ENCODE measurements at regions not wholly inside any gene's neighbourhood (a gene's known extent, or its start where the extent isn't known, plus 50 kb on each side); places are given as distances from the start of the nearest gene placed in this dataset.
"Not testable (repeated sequence)": the region's sequence is repeated elsewhere in the genome, so short reads cannot be mapped to it uniquely, and the experiment has no call there.

DNA sequence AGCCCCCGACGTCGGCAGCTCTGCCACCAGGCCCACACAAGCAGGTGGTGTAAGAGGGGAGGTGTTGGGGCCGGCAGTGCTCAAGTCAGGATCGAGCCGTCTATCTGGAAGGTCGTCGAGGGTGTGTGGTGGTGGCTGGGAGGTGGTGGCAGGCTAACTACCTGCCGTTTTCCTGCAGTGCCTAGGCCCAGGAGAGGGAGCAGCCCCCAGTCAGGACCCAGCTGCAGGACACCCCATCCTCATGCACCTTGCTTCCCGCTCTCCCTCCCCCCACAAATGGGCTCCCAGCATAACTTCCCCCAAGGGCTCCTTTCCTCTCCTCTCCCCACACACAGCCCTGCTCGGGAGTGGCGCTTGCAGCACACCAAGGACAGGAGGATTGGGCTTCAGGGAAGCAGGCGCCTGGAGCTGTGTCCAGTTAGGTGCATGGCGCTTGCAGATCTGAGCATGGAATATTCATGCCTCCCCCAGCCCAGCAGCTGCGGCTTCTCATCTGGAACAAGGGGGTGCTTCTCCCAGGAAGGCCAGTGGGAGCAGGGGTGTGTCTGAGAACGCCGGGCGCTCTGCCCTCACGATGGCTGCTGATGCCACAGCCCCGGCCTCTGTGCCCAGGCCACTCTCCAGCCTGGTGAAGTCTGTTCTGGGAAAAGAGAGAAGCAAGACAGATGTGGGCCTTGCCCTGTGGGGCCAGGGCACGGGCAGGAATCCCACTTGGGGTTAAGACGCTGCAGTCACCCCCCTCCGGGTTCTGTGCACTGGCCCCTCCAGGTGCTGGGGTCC, 127.7 kb downstream of the IGLL1 start:
- no peak for ATAC-seq (ENCODE audit: insufficient number of reproducible peaks, low FRiP score, low read depth)
- TF ChIP-seq, protein P1, sequence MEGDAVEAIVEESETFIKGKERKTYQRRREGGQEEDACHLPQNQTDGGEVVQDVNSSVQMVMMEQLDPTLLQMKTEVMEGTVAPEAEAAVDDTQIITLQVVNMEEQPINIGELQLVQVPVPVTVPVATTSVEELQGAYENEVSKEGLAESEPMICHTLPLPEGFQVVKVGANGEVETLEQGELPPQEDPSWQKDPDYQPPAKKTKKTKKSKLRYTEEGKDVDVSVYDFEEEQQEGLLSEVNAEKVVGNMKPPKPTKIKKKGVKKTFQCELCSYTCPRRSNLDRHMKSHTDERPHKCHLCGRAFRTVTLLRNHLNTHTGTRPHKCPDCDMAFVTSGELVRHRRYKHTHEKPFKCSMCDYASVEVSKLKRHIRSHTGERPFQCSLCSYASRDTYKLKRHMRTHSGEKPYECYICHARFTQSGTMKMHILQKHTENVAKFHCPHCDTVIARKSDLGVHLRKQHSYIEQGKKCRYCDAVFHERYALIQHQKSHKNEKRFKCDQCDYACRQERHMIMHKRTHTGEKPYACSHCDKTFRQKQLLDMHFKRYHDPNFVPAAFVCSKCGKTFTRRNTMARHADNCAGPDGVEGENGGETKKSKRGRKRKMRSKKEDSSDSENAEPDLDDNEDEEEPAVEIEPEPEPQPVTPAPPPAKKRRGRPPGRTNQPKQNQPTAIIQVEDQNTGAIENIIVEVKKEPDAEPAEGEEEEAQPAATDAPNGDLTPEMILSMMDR (IDR thresholded peaks at IDR 0.05): no peak
- no peaks in the 10 kb centered on the region for H3K36me3 ChIP-seq
- no peak overlapping the region for H3K4me3 ChIP-seq
- H3K9me3 ChIP-seq: no peaks in the 10 kb centered on the region
- no peaks in the 10 kb centered on the region for H3K27me3 ChIP-seq (replicated peaks; ENCODE audit: insufficient read depth)
- H3K27ac ChIP-seq: no peak overlapping the region
- H3K4me1 ChIP-seq (ENCODE audit: control insufficient read depth in 1 of 2, low read depth in 2 of 2): no peaks in the 10 kb centered on the region
- no peak for DNase-seq (ENCODE audit: low spot score)

DNA sequence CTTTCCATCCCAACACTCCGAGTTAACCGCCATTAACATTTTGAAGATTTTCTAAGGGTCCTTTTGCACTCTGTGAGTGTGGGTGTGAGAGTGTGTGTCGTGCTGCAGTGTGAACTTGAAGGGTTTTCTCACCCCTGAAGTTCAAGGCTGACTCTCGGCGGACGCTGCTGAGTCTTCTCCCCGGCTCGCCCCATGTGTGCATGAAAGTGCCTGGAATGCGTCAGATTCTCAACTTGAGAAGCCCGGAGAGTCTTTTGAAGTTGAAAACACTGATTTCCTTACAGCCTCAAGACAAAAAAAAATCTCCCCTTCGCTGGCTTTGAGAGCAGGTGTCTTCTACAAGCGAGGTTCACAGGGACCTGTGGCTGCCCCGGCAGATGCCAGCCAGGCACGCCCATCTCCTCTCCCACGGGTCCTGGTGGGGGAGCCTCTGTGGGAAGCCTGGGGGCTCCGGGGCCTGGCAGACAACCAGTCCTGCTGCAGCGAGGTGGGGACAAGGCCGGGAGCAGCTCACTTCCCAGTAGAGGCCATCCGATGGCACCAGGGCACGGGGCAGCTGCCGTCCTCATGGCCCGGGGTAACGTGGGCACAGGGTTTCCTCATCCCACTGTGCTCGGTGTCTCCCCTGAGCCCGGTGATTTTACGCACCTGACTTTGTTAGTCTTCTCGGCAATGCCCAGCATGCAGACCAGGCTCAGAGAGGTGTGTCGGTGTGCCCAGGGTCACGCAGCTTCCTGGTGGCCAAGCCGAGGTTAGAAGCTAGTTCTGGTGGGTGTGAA, 128.4 kb downstream of the IGLL1 start:
- H3K4me1 ChIP-seq (ENCODE audit: control insufficient read depth in 1 of 2, low read depth in 2 of 2); H3K4me3 ChIP-seq; H3K27ac ChIP-seq; H3K9me3 ChIP-seq; H3K27me3 ChIP-seq (replicated peaks; ENCODE audit: insufficient read depth); H3K36me3 ChIP-seq; ATAC-seq (ENCODE audit: insufficient number of reproducible peaks, low FRiP score, low read depth); DNase-seq (ENCODE audit: low spot score): not testable (repeated sequence)

DNA sequence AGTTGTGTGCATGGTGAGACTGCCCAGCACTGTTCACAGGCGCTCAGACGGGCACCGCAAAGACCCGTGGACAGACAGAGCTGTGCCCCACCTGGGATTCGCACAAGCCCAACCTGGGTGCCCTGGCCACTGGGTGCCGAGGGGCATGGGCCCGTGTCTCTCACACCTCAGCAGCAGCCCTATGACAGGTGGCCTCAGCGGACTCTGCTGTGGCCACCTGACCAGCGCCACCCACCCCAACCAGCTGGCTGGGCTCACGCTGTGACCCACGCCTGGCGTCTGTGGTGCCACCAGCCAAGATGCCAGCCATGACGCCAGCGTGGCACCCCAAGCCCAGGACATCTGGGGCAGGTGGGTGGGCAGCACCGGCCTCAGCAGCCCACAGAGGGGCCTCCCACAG, 129.3 kb downstream of the IGLL1 start:
- H3K4me3 ChIP-seq; H3K36me3 ChIP-seq; DNase-seq (ENCODE audit: low spot score); H3K27ac ChIP-seq; ATAC-seq (ENCODE audit: insufficient number of reproducible peaks, low FRiP score, low read depth); H3K27me3 ChIP-seq (replicated peaks; ENCODE audit: insufficient read depth); H3K4me1 ChIP-seq (ENCODE audit: control insufficient read depth in 1 of 2, low read depth in 2 of 2); H3K9me3 ChIP-seq: not testable (repeated sequence)

DNA sequence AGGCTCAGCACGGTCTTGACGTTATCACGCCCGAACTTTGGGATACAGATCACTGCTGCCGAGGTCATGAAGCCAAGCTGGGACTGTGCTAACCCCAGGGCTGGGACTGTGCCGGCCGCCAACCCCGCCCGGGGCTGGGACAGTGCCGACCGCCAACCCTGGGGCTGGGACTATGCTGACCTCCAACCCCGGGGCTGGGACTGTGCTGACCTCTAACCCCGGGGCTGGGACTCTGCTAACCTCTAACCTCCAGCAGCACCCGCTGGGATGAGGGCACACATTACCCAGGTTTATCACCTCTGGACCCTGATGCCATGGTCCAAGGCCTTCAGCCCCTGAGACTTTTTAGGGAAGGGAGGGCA, 129.7 kb downstream of the IGLL1 start:
- no peak for DNase-seq (ENCODE audit: low spot score)
- no peak for ATAC-seq (ENCODE audit: insufficient number of reproducible peaks, low FRiP score, low read depth)
- no peak overlapping the region for H3K4me3 ChIP-seq
- H3K9me3 ChIP-seq: no peaks in the 10 kb centered on the region
- TF ChIP-seq, protein P1 (IDR thresholded peaks at IDR 0.05): no peak
- H3K36me3 ChIP-seq: no peaks in the 10 kb centered on the region
- H3K27ac ChIP-seq: no peak overlapping the region
- no peaks in the 10 kb centered on the region for H3K4me1 ChIP-seq (ENCODE audit: control insufficient read depth in 1 of 2, low read depth in 2 of 2)
- H3K27me3 ChIP-seq (replicated peaks; ENCODE audit: insufficient read depth): no peaks in the 10 kb centered on the region

DNA sequence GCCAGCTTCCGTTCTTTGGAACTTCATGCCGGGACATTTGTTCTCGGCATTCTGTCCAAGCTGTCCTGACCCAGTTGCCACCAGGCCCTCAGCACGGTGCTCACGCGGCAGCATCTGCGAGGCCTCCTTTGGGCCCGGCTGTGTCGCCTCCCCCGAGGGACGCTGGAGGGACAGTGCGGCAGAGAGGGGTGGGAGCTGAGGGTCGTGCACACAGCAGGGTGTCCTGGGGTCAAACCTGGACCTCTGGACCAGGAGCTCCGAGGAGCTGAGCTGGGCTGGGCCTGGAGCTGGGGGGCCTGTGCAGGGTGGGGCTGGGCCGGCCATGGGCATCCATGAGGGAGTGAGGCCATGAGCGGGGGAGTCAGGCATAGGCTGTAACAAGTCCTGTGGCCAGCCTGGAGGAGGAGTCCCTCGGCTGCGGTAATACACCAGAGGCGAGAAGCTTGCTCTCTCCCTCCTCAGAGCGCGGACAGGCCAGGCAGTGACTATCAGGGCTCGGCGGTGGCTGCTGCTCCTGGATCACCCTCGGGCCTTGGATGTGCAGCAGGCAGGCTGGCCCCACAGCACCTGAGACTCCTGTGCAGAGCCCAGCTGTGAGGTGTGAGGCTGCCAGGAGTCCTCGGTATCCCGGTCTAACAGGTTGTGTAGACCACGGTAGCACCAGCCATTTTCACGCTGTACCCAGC, 130.2 kb downstream of the IGLL1 start:
- not testable (repeated sequence) for H3K9me3 ChIP-seq; H3K27ac ChIP-seq; H3K4me1 ChIP-seq (ENCODE audit: control insufficient read depth in 1 of 2, low read depth in 2 of 2); DNase-seq (ENCODE audit: low spot score); H3K4me3 ChIP-seq; ATAC-seq (ENCODE audit: insufficient number of reproducible peaks, low FRiP score, low read depth); H3K36me3 ChIP-seq; H3K27me3 ChIP-seq (replicated peaks; ENCODE audit: insufficient read depth)

DNA sequence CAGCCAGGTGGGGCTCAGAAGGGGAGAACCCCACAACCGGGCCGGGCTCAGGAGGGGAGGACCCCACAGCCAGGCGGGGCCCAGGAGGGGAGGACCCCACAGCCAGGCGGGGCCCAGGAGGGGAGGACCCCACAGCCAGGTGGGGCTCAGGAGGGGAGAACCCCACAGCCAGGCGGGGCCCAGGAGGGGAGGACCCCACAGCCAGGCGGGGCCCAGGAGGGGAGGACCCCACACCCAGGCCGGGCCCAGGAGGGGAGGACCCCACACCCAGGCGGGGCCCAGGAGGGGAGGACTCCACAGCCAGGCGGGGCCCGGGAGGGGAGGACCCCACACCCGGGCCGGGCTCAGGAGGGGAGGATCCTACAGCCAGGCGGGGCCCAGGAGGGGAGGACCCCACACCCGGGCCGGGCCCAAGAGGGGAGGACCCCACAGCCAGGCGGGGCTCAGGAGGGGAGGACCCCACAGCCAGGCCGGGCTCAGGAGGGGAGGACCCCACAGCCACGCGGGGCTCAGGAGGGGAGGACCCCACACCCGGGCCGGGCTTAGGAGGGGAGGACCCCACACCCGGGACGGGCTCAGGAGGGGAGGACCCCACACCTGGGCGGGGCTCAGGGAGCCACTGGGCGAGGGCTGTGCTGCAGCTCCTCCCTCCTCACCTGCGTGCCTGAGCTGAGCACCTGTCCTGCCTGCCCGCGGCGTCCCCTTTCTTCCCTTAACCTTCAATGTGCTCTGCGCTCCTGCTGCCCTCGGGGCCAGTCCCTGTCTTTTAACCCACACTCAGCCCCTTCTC, 131.4 kb downstream of the IGLL1 start:
- not testable (repeated sequence) for H3K4me1 ChIP-seq (ENCODE audit: control insufficient read depth in 1 of 2, low read depth in 2 of 2); DNase-seq (ENCODE audit: low spot score); H3K36me3 ChIP-seq; H3K4me3 ChIP-seq; H3K9me3 ChIP-seq; ATAC-seq (ENCODE audit: insufficient number of reproducible peaks, low FRiP score, low read depth); H3K27me3 ChIP-seq (replicated peaks; ENCODE audit: insufficient read depth); H3K27ac ChIP-seq
